ENCODE measurements at regions not wholly inside any gene's neighbourhood (a gene's known extent, or its start where the extent isn't known, plus 50 kb on each side); places are given as distances from the start of the nearest gene placed in this dataset.

- TF ChIP-seq CTCF (conservative IDR thresholded peaks at IDR 0.05; ENCODE audit: low read length) (no peak), EZH2phosphoT487 (IDR thresholded peaks at IDR 0.05; ENCODE audit: borderline replicate concordance, low read depth, low read length) (no peak)
Observed at GRCh38 chr4:65983061-65983460, 312.8 kb upstream of the EPHA5 start.

Measured in OCI-LY7 (cell line).